RWPE2 (cell line): ENCODE measurements at regions not wholly inside any gene's neighbourhood (a gene's known extent, or its start where the extent isn't known, plus 50 kb on each side); places are given as distances from the start of the nearest gene placed in this dataset.

Experiments used
- ATAC-seq: fragments of 200-7000 bp; cut with Tn5 transposase; 3 replicates; pipeline ENCODE4 v1.9.1; 2021; ENCODE audit warnings: low read depth
- DNase-seq: peaks from one replicate; pipeline ENCODE4 v3.0.0-alpha.2; 2020; ENCODE audit warnings: low spot score
- H3K27ac ChIP-seq: fragments of 450-650 bp; 2 replicates; pipeline ENCODE4 v1.5.1; 2017; ENCODE audit warnings: mild to moderate bottlenecking; ENCODE audit not compliant: poor library complexity, severe bottlenecking
- H3K27me3 ChIP-seq: fragments of 250-450 bp; sonication (Bioruptor Pico); 2 replicates; pipeline ENCODE4 v1.5.1; 2021; ENCODE audit warnings: mild to moderate bottlenecking, moderate library complexity; ENCODE audit not compliant: insufficient read depth, poor library complexity, severe bottlenecking
- H3K36me3 ChIP-seq: fragments of 250-450 bp; sonication (Bioruptor Pico); 2 replicates; pipeline ENCODE4 v1.5.1; 2020; ENCODE audit warnings: low read depth, mild to moderate bottlenecking, moderate library complexity
- H3K4me1 ChIP-seq: fragments of 250-450 bp; sonication (Bioruptor Pico); 2 replicates; pipeline ENCODE4 v1.5.1; 2021; ENCODE audit warnings: mild to moderate bottlenecking, moderate library complexity; ENCODE audit not compliant: insufficient read depth, poor library complexity, severe bottlenecking
- H3K4me3 ChIP-seq: fragments of 250-450 bp; sonication (Bioruptor Pico); 2 replicates; pipeline ENCODE4 v1.5.1; 2021; ENCODE audit warnings: mild to moderate bottlenecking, moderate library complexity; ENCODE audit not compliant: severe bottlenecking
- H3K9me3 ChIP-seq: fragments of 250-450 bp; sonication (Bioruptor Pico); 2 replicates; pipeline ENCODE4 v1.5.1; 2021; ENCODE audit warnings: mild to moderate bottlenecking, moderate library complexity; ENCODE audit not compliant: severe bottlenecking
- CTCF ChIP-seq: fragments of 450-650 bp; IDR thresholded peaks from one replicate; pipeline ENCODE4 v1.5.1; 2017; ENCODE audit warnings: mild to moderate bottlenecking, moderate library complexity; ENCODE audit not compliant: poor library complexity, severe bottlenecking

- ATAC-seq (no peak), DNase-seq (no peak)
- no peak for TF ChIP-seq CTCF
- H3K27ac ChIP-seq = no peak overlapping the region
- no peaks in the 10 kb centered on the region for H3K36me3 ChIP-seq
- H3K27me3 ChIP-seq = no peaks in the 10 kb centered on the region
- no peaks in the 10 kb centered on the region for H3K4me1 ChIP-seq
- no peaks in the 10 kb centered on the region for H3K9me3 ChIP-seq
- no peak overlapping the region for H3K4me3 ChIP-seq
Measured at GRCh38 chr2:140157816-140158215, 1377.6 kb upstream of the NXPH2 start.

- Histone ChIP-seq H3K9me3 (no peaks in the 10 kb centered on the region), H3K27ac (no peak overlapping the region), H3K4me3 (no peak overlapping the region), H3K27me3 (no peaks in the 10 kb centered on the region), H3K36me3 (no peaks in the 10 kb centered on the region), H3K4me1 (no peaks in the 10 kb centered on the region)
- TF ChIP-seq CTCF = no peak
- DNase-seq = no peak
- ATAC-seq = no peak
Measured at GRCh38 chr2:140154706-140155105, 1374.5 kb upstream of the NXPH2 start.

DNA sequence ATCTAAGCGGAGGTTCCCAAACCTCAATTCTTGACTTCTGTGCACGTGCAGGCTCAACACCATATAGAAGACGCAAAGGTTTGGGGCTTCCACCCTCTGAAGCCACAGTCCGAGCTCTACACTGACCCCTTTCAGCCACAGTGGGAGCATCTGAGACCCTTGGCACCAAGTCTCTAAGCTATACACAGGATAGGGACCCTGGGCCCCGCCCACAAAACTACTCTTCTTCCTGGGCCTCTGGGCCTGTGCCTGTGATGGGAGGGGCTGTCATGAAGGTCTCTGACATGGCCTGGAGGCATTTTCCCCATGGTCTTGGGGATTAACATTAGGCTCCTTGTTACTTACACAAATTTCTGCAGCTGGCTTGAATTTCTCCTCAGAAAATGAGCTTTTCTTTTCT lies 1374.1 kb upstream of the NXPH2 start:
- DNase-seq (no peak), ATAC-seq (no peak)
- Histone ChIP-seq H3K36me3 (no peaks in the 10 kb centered on the region), H3K9me3 (no peaks in the 10 kb centered on the region), H3K4me3 (no peak overlapping the region), H3K4me1 (no peaks in the 10 kb centered on the region), H3K27me3 (no peaks in the 10 kb centered on the region), H3K27ac (no peak overlapping the region)
- TF ChIP-seq CTCF = no peak

DNA sequence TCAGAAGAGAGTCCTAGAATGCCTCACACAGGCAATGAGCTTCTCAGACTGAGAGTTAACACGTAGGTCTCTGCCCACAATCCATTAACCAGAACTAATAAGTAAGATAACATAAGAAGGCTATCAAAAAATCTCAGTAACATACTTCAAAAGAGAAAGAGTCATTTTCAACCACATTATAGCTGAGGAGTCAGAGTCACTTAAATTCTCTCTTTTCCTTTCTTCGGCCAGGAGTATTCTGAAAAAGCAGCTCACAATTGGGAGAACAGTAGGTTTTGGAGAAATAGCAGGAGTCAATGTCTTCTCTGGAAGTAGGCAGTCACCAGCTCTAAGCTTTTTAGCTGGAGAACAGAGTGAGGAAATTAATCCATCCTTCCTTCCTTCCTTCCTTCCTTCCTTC lies 1364.4 kb upstream of the NXPH2 start:
- no peak overlapping the region for H3K4me3 ChIP-seq
- TF ChIP-seq CTCF = no peak
- no peak overlapping the region for H3K27ac ChIP-seq
- no peaks in the 10 kb centered on the region for H3K4me1 ChIP-seq
- DNase-seq (no peak), ATAC-seq (no peak)
- H3K27me3 ChIP-seq = no peaks in the 10 kb centered on the region
- H3K36me3 ChIP-seq = no peaks in the 10 kb centered on the region
- H3K9me3 ChIP-seq = no peaks in the 10 kb centered on the region

DNA sequence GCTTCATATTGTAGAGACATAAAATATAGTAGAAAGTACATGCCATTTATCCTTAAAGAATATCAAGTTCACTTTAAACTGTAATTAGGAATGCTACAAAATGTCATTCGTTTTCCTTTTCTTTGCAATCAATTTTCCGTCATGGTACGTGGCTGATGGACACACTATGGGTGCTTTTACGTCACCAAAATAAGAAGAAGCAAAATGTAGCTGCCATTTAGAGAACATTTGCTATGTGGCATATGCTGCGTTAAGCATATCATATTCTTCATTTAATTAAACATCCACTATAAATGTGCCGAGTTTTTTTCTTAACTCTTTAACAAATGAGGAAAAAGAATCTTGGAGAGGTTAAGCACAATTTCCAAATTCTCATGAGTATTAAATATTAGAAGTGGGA lies 1358.5 kb upstream of the NXPH2 start:
- Histone ChIP-seq H3K9me3 (no peaks in the 10 kb centered on the region), H3K4me1 (no peaks in the 10 kb centered on the region), H3K27me3 (no peaks in the 10 kb centered on the region), H3K27ac (no peak overlapping the region), H3K4me3 (no peak overlapping the region), H3K36me3 (no peaks in the 10 kb centered on the region)
- DNase-seq (no peak), ATAC-seq (no peak)
- TF ChIP-seq CTCF = no peak
